ENCODE measurements at regions not wholly inside any gene's neighbourhood (a gene's known extent, or its start where the extent isn't known, plus 50 kb on each side); places are given as distances from the start of the nearest gene placed in this dataset.

- H3K36me3 Mint-ChIP-seq (ENCODE audit: insufficient read depth, unreplicated experiment): no peaks in the 10 kb centered on the region
- peaks cover 14% of the 10 kb centered on the region for H3K4me1 Mint-ChIP-seq (ENCODE audit: low read depth, unreplicated experiment)
- no peaks in the 10 kb centered on the region for H3K27me3 Mint-ChIP-seq (ENCODE audit: insufficient read depth, unreplicated experiment)
- Histone ChIP-seq H3K4me1 (no peaks in the 10 kb centered on the region), H3K36me3 (ENCODE audit: control insufficient read depth, insufficient read depth, low read length) (no peaks in the 10 kb centered on the region), H3K27me3 (replicated peaks; ENCODE audit: control insufficient read depth, insufficient read depth, low read length) (no peaks in the 10 kb centered on the region), H3K4me3 (ENCODE audit: low read depth, low read length) (no peak overlapping the region), H3K9me3 (no peaks in the 10 kb centered on the region)
- DNase-seq: no peak
- no peak overlapping the region for H3K27ac Mint-ChIP-seq (ENCODE audit: unreplicated experiment)
- POLR2A ChIA-PET: no interaction called here
- TF ChIP-seq CTCF (IDR thresholded peaks at IDR 0.05; ENCODE audit: insufficient read depth in 1 of 2, low read depth in 1 of 2, low read length in 1 of 2, severe bottlenecking in 1 of 2, unreplicated experiment in 1 of 2): no peak
- CTCF ChIA-PET: no interaction called here
- no TSS peak for BruUV-seq (replicated peaks)
- no peaks in the 10 kb centered on the region for H3K9me3 Mint-ChIP-seq (ENCODE audit: unreplicated experiment)
- no peak overlapping the region for H3K4me3 Mint-ChIP-seq (ENCODE audit: unreplicated experiment)
- intact Hi-C loops (cut with micrococcal nuclease; ENCODE audit: unreplicated experiment): no loop called here
Observed at GRCh38 chr2:221807706-221808105, 235.6 kb upstream of the EPHA4 start.

GRCh38 chr2:221802089-221802488, 230.0 kb upstream of the EPHA4 start:
- Histone ChIP-seq H3K9me3 (no peaks in the 10 kb centered on the region), H3K4me3 (ENCODE audit: low read depth, low read length) (no peak overlapping the region), H3K36me3 (ENCODE audit: control insufficient read depth, insufficient read depth, low read length) (no peaks in the 10 kb centered on the region), H3K27me3 (replicated peaks; ENCODE audit: control insufficient read depth, insufficient read depth, low read length) (no peaks in the 10 kb centered on the region), H3K4me1 (peaks cover 29% of the 10 kb centered on the region)
- Mint-ChIP-seq H3K27me3 (ENCODE audit: insufficient read depth, unreplicated experiment) (no peaks in the 10 kb centered on the region), H3K36me3 (ENCODE audit: insufficient read depth, unreplicated experiment) (no peaks in the 10 kb centered on the region), H3K4me1 (ENCODE audit: low read depth, unreplicated experiment) (peaks cover 35% of the 10 kb centered on the region), H3K4me3 (ENCODE audit: unreplicated experiment) (no peak overlapping the region), H3K9me3 (ENCODE audit: unreplicated experiment) (peaks cover 10% of the 10 kb centered on the region), H3K27ac (ENCODE audit: unreplicated experiment) (no peak overlapping the region)
- no peak for TF ChIP-seq CTCF (IDR thresholded peaks at IDR 0.05; ENCODE audit: insufficient read depth in 1 of 2, low read depth in 1 of 2, low read length in 1 of 2, severe bottlenecking in 1 of 2, unreplicated experiment in 1 of 2)
- intact Hi-C loops (cut with micrococcal nuclease; ENCODE audit: unreplicated experiment): no loop called here
- ChIA-PET CTCF (no interaction called here), POLR2A (no interaction called here)
- no TSS peak for BruUV-seq (replicated peaks)
- no peak for DNase-seq

GRCh38 chr2:221792971-221793521, 220.9 kb upstream of the EPHA4 start:
- DNase-seq: peak; percentile 74 to 87
- H3K4me3 ChIP-seq (ENCODE audit: low read depth, low read length): no peak overlapping the region
- H3K36me3 Mint-ChIP-seq (ENCODE audit: insufficient read depth, unreplicated experiment): peaks cover 9% of the 10 kb centered on the region
- peaks cover 29% of the 10 kb centered on the region for H3K9me3 Mint-ChIP-seq (ENCODE audit: unreplicated experiment)
- no peaks in the 10 kb centered on the region for H3K27me3 Mint-ChIP-seq (ENCODE audit: insufficient read depth, unreplicated experiment)
- no peaks in the 10 kb centered on the region for H3K27me3 ChIP-seq (replicated peaks; ENCODE audit: control insufficient read depth, insufficient read depth, low read length)
- ChIA-PET POLR2A (no interaction called here), CTCF (no interaction called here)
- peaks cover 39% of the 10 kb centered on the region for H3K4me1 Mint-ChIP-seq (ENCODE audit: low read depth, unreplicated experiment)
- no peaks in the 10 kb centered on the region for H3K36me3 ChIP-seq (ENCODE audit: control insufficient read depth, insufficient read depth, low read length)
- intact Hi-C loops (cut with micrococcal nuclease; ENCODE audit: unreplicated experiment): loop anchor here (5.0 kb wide), 2 partner anchors 164 to 191 kb away; no protein-coding TSS in a partner anchor
- no peaks in the 10 kb centered on the region for H3K9me3 ChIP-seq
- no TSS peak for BruUV-seq (replicated peaks)
- no peak for TF ChIP-seq CTCF (IDR thresholded peaks at IDR 0.05; ENCODE audit: insufficient read depth in 1 of 2, low read depth in 1 of 2, low read length in 1 of 2, severe bottlenecking in 1 of 2, unreplicated experiment in 1 of 2)
- peaks cover 57% of the 10 kb centered on the region for H3K4me1 ChIP-seq
- H3K27ac Mint-ChIP-seq (ENCODE audit: unreplicated experiment): peak overlapping the region; percentile 86
- peak overlapping the region; percentile 20 for H3K4me3 Mint-ChIP-seq (ENCODE audit: unreplicated experiment)
